GM10248 (cell line): ENCODE measurements at regions not wholly inside any gene's neighbourhood (a gene's known extent, or its start where the extent isn't known, plus 50 kb on each side); places are given as distances from the start of the nearest gene placed in this dataset.

Experiments
- CTCF ChIA-PET: fragments of 300-600 bp; sonication (Branson Sonifier 250); formaldehyde crosslinking; extraction: SDS; loops from one replicate; lab custom pipeline; 2021; ENCODE audit warnings: antibody characterized with exemption; lab: Yijun Ruan, JAX
- POLR2A ChIA-PET: fragments of 350-650 bp; sonication (Branson Sonifier 250); formaldehyde crosslinking; extraction: SDS; loops from one replicate; lab custom pipeline; 2020; ENCODE audit warnings: antibody characterized with exemption; lab: Yijun Ruan, JAX
- DNase-seq: peaks from one replicate; pipeline ENCODE4 v3.0.0; 2012; ENCODE audit errors: extremely low spot score
- TF ChIP-seq, protein P1 (sequence below): IDR thresholded peaks from 2 replicates; pipeline ENCODE4 v1.5.1; 2012; ENCODE audit warnings: mild to moderate bottlenecking, low read depth; ENCODE audit errors: extremely low read depth, missing control alignments, control extremely low read depth

DNA sequence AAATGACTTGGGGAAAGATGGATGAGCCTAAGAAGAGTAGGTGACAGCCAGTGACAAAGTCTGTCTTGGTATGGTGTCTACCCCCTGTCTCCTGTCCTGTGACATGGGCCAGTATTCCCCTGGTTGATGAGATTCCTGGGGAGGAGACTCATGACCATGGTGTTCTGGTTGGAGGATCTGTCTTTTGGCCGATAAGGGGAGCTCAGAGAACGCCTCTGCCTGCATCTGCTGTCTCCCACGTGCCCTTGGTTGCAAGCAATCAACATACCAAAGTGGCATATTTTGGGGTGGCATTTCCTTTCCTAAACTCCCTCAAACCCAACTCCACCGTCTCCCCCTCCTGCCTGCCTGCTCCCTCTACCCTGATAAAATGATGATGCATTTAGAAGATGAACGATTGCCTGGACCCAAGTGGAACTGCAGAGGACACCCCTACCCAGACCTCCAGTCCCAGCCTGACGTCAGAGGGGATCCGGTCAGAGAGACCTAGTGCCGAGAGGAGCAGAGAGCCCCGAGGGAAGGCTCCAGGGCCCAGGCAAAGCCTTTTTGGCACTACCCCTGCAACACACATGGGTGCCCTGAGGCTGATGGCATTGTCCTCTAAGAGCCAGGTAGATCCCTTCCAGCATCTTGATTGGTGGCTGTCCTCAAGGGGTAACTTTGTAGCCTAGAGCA, 88.0 kb upstream of the KCNK12 start:
- no peak for DNase-seq
- POLR2A ChIA-PET, result no interaction called here
- TF ChIP-seq, protein P1, sequence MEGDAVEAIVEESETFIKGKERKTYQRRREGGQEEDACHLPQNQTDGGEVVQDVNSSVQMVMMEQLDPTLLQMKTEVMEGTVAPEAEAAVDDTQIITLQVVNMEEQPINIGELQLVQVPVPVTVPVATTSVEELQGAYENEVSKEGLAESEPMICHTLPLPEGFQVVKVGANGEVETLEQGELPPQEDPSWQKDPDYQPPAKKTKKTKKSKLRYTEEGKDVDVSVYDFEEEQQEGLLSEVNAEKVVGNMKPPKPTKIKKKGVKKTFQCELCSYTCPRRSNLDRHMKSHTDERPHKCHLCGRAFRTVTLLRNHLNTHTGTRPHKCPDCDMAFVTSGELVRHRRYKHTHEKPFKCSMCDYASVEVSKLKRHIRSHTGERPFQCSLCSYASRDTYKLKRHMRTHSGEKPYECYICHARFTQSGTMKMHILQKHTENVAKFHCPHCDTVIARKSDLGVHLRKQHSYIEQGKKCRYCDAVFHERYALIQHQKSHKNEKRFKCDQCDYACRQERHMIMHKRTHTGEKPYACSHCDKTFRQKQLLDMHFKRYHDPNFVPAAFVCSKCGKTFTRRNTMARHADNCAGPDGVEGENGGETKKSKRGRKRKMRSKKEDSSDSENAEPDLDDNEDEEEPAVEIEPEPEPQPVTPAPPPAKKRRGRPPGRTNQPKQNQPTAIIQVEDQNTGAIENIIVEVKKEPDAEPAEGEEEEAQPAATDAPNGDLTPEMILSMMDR, result no peak
- CTCF ChIA-PET, result interaction anchor here (0.7 to 1.3 kb wide), 3 partner anchors 8 to 24 kb away, joined by 3 read pairs; no protein-coding TSS in a partner anchor

DNA sequence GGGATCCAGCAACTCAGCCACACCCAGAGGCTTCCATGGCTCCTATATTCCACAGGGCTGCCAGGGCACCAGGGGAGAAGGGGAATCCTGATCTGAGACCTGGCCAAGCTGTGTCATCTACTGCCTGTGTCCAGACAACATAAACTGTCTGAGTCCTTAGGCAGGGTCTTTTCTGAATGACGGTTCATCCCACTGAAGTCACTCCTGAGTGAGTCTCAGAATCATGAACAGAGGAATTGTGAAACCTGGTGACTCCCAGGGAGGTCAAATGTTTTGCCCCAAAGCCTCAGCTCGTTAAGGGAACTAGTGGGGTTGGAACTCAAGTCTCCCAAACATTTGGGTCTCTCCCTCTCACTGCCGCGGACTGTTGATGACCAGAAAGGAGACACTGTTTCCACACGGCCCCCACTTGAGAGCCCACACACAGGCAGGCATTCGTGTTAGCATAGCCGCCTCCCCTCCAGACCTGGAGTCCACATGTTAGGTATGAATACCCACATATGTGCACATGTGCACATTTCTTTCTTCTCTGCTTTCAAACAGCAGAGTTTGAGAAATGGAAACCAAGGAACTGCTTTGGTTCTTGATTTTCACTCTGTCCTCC, 87.2 kb upstream of the KCNK12 start:
- ChIA-PET CTCF (interaction anchor here (0.7 to 1.4 kb wide), 6 partner anchors 9 to 169 kb away, joined by 3 to 4 read pairs (median 3); no protein-coding TSS in a partner anchor), POLR2A (no interaction called here)

DNA sequence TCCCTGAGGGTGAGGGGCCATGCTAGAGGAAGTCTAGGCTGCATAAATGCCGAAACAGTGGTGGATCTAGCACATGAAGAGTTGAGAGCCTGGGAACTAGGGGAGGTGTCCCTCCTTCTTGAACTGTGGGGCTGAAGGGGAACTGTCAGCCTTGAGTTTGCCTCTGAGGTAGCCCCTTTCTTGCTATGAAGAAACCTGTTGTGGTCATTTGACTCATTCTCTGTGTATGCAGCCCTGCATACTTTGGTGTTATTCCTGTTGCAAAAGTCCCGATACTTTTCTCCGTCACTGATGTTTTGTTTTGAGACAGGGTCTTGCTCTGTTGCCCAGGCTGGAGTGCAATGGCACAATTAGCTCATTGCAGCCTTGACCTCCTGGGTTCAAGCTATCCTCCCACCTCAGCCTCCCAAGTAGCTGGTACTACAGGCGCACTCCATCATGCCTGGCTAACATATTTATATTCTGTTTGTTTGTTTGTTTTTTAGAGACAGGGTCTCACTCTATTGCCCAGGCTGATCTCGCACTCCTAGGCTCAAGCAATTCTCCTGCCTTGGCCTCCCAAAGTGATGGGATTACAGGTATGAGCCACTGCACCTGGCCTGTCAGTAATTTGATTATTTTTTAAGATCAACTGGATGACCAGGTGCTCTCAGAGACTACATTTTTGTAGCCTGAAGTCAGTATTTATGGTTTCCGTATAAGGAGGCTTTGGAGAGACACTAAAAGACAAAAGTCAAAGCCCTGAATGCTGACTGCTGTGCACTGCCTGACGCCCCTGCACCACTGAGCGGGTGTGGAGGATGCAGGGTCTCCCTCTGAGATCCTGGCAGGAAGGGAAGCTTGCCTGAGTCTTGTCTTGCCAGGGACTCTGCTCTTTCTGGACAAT, 86.2 kb upstream of the KCNK12 start:
- CTCF ChIA-PET, result interaction anchor here (0.9 to 1.4 kb wide), 7 partner anchors 10 to 322 kb away, joined by 3 to 6 read pairs (median 3); no protein-coding TSS in a partner anchor
- POLR2A ChIA-PET, result no interaction called here
- TF ChIP-seq, protein P1, result no peak
- peak; percentile 43 for DNase-seq

More for the DNA sequence above, 87.2 kb upstream of the KCNK12 start:
- TF ChIP-seq, protein P1, result no peak
- no peak for DNase-seq

DNA sequence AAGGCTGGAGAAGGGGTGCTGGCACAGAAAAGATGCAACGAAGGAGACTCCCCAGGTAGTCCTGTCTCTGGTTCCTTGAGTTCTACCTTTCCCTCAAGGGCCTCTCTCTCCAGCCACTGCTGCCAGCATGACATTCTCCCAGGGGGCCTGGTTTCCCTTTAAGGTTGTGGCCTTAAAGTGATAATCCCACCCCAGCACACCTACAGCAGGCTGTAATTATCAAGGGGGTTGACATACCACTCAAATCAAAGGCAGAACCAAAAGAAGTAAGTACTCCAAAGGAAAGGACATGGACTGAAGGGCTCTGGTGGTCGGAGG, 84.7 kb upstream of the KCNK12 start:
- CTCF ChIA-PET, result interaction anchor here (1.8 kb wide), 1 partner anchor 8 kb away, joined by 5 read pairs; no protein-coding TSS in a partner anchor
- TF ChIP-seq, protein P1, result no peak
- no peak for DNase-seq
- POLR2A ChIA-PET, result no interaction called here

DNA sequence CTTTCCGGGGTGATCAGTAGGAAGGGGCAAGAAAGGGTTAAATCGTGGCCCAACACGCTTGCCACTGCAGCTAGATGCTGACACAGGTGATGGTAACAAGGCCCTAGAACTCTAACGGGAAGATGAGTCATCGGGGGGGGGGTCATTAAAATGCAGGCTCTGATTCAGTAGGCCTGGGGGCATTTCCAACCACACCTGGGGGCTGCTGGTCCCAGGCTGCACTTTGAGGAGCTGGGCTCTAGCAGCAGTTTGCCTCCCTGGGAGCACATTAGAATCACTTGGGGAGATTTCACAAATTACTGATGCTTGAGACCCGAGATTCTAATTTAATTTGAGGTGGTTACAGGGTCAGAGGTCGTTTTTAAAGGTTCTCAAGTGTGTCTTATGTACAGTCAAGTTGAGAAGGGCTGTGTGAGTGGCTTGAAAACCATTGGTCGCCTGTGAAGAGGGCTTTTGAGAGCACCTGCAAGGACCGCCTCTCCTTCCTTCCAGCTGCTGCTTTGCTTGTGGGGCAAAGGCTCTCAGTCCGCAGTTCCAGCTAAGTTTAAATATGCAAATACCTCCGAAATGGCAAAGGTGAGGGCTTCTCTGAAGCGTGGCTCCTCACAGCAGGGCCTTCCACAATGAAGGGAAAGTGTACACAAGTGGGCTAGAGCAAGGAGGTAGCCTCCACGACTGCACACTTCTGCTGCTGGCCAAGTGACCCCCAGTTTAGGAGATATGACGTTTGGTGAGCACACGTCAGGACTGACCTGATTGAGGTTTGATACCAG, 84.2 kb upstream of the KCNK12 start:
- DNase-seq, result peak; percentile 76
- ChIA-PET POLR2A (no interaction called here), CTCF (interaction anchor here (0.7 to 3.6 kb wide), 10 partner anchors 9 to 217 kb away, joined by 3 to 14 read pairs (median 6); no protein-coding TSS in a partner anchor)
- TF ChIP-seq, protein P1, result no peak
